IMR-90 (cell line): ENCODE measurements at regions not wholly inside any gene's neighbourhood (a gene's known extent, or its start where the extent isn't known, plus 50 kb on each side); places are given as distances from the start of the nearest gene placed in this dataset.

Source experiments
- BHLHE40 ChIP-seq: fragments of 150-350 bp; IDR thresholded peaks from 2 replicates; pipeline ENCODE4 v1.6.1; 2016; ENCODE audit warnings: mild to moderate bottlenecking, low read depth, low read length
- CEBPB ChIP-seq: IDR thresholded peaks from 2 replicates; pipeline ENCODE4 v1.6.1; 2012; ENCODE audit warnings: low read depth, low read length, improper control_type of control experiment
- MXI1 ChIP-seq: IDR thresholded peaks from 2 replicates; pipeline ENCODE4 v1.6.1; 2012; ENCODE audit warnings: low read depth, mild to moderate bottlenecking, low read length, moderate library complexity, borderline replicate concordance
- POLR2A ChIP-seq: IDR thresholded peaks from 2 replicates; pipeline ENCODE4 v1.6.1; 2012; ENCODE audit warnings: mild to moderate bottlenecking, low read depth, low read length
- TF ChIP-seq, protein P1 (sequence below): conservative IDR thresholded peaks from 2 replicates; pipeline ENCODE4 v1.5.1; 2012; ENCODE audit warnings: mild to moderate bottlenecking, low read depth, low read length, improper control_type of control experiment

DNA sequence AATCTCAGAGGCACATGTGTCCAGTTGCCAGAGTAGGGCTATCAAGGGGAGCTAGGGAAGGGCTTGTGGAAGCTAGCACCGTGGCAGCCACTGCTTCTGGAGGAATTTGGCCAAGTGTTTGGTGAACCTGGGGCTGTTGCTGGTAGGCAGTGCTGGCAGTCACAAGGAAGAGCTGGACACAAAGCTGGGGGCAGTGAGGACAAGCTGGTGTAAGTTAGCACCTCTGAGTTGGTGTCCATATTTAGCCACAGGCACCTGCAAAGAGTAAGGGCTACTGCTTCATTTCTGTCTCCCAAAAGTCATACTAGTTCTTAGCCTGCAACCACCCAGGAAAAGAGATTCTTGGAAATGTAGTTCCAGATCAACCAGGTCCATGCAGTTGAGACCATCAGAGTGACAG is 359.4 kb downstream of the CSNK1G3 start:
- TF ChIP-seq, protein P1, sequence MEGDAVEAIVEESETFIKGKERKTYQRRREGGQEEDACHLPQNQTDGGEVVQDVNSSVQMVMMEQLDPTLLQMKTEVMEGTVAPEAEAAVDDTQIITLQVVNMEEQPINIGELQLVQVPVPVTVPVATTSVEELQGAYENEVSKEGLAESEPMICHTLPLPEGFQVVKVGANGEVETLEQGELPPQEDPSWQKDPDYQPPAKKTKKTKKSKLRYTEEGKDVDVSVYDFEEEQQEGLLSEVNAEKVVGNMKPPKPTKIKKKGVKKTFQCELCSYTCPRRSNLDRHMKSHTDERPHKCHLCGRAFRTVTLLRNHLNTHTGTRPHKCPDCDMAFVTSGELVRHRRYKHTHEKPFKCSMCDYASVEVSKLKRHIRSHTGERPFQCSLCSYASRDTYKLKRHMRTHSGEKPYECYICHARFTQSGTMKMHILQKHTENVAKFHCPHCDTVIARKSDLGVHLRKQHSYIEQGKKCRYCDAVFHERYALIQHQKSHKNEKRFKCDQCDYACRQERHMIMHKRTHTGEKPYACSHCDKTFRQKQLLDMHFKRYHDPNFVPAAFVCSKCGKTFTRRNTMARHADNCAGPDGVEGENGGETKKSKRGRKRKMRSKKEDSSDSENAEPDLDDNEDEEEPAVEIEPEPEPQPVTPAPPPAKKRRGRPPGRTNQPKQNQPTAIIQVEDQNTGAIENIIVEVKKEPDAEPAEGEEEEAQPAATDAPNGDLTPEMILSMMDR, result no peak
- TF ChIP-seq POLR2A, result no peak
- TF ChIP-seq MXI1, result no peak
- no peak for TF ChIP-seq BHLHE40
- TF ChIP-seq CEBPB, result no peak
